Spleen (tissue), 7 donors: ENCODE measurements at regions not wholly inside any gene's neighbourhood (a gene's known extent, or its start where the extent isn't known, plus 50 kb on each side); places are given as distances from the start of the nearest gene placed in this dataset.

Experiments
- POLR2A ChIP-seq, 3 donors: fragments of 450-650 bp; IDR thresholded peaks; one replicate each; pipeline ENCODE4 v1.5.1; 2017; ENCODE audit warnings: antibody characterized with exemption in 3 of 3, mild to moderate bottlenecking in 1 of 3
- TF ChIP-seq, protein P1 (sequence below), 11 experiments: fragments of 200-600 bp in 7 of 11; fragments of 450-650 bp in 4 of 11; sonication (generic) in 4 of 11; IDR thresholded peaks in 8 of 11; conservative IDR thresholded peaks in 3 of 11; 1 replicate in 7 of 11; 2 replicates in 4 of 11; pipeline versions ENCODE4 v1.4.0 to v1.8.0; 2016 to 2021; ENCODE audit warnings: antibody characterized with exemption in 11 of 11, inconsistent platforms in 4 of 11, mild to moderate bottlenecking in 1 of 11
- donor health status: DM: no; HTN: no; CAD: no; lungs with moderate emphysema.
- donor health status: DM: no; HTN: no; CAD: no.
- donor health status: DM: no; HTN: no; CAD: no.

DNA sequence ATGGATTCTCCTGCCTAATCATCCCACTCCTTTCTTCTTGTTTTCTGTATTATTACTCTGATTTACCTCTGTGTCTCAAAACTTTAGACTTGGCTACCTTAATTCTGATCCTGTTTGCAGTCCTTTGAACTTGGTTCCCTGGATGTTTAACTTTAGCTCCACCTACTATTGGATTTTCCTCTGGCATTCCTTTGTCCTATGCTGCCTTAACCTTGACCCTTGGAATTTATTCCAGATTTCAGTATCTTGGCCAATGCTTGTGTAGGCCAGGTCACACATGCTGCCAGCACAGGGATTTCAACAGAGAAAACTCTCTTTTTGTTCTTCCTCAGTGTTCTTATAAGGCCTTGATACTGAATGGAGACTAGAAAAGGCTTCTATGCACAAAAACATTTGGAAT is 65.0 kb upstream of the DNAJC19 start:
- TF ChIP-seq, protein P1, sequence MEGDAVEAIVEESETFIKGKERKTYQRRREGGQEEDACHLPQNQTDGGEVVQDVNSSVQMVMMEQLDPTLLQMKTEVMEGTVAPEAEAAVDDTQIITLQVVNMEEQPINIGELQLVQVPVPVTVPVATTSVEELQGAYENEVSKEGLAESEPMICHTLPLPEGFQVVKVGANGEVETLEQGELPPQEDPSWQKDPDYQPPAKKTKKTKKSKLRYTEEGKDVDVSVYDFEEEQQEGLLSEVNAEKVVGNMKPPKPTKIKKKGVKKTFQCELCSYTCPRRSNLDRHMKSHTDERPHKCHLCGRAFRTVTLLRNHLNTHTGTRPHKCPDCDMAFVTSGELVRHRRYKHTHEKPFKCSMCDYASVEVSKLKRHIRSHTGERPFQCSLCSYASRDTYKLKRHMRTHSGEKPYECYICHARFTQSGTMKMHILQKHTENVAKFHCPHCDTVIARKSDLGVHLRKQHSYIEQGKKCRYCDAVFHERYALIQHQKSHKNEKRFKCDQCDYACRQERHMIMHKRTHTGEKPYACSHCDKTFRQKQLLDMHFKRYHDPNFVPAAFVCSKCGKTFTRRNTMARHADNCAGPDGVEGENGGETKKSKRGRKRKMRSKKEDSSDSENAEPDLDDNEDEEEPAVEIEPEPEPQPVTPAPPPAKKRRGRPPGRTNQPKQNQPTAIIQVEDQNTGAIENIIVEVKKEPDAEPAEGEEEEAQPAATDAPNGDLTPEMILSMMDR (IDR thresholded peaks at IDR 0.05 in 8 of 11, conservative IDR thresholded peaks at IDR 0.05 in 3 of 11) = no peak
- TF ChIP-seq POLR2A (IDR thresholded peaks at IDR 0.05) = no peak
